Smooth muscle cell (in vitro differentiated cells): ENCODE measurements at regions not wholly inside any gene's neighbourhood (a gene's known extent, or its start where the extent isn't known, plus 50 kb on each side); places are given as distances from the start of the nearest gene placed in this dataset.

Source experiments
- DNase-seq: peaks from one replicate; lab custom pipeline; 2025; ENCODE audit not compliant: unreplicated experiment; lab: John Stamatoyannopoulos, UW
- H2AFZ ChIP-seq: fragments of 200-600 bp; sonication (generic); 2 replicates; pipeline ENCODE4 v1.6.0; 2016; ENCODE audit warnings: antibody characterized with exemption, low read depth, mild to moderate bottlenecking
- H3F3A ChIP-seq: fragments of 200-600 bp; sonication (generic); 2 replicates; pipeline ENCODE4 v1.6.0; 2017; ENCODE audit warnings: antibody characterized with exemption, low read depth
- H3K27ac ChIP-seq: fragments of 200-600 bp; sonication (generic); 2 replicates; pipeline ENCODE4 v1.5.1; 2016; ENCODE audit warnings: low read depth, mild to moderate bottlenecking
- H3K27me3 ChIP-seq: fragments of 200-600 bp; sonication (generic); 2 replicates; pipeline ENCODE4 v1.6.1; 2016; ENCODE audit warnings: low read depth, mild to moderate bottlenecking
- H3K36me3 ChIP-seq: fragments of 200-600 bp; sonication (generic); 2 replicates; pipeline ENCODE4 v1.5.1; 2016; ENCODE audit warnings: low read depth
- H3K4me1 ChIP-seq: fragments of 200-600 bp; sonication (generic); 2 replicates; pipeline ENCODE4 v1.5.1; 2016; ENCODE audit warnings: low read depth
- H3K4me2 ChIP-seq: fragments of 200-600 bp; sonication (generic); 2 replicates; pipeline ENCODE4 v1.6.0; 2016; ENCODE audit warnings: mild to moderate bottlenecking
- H3K4me3 ChIP-seq: fragments of 200-600 bp; sonication (generic); 2 replicates; pipeline ENCODE4 v1.5.1; 2016; ENCODE audit warnings: mild to moderate bottlenecking
- H3K79me2 ChIP-seq: fragments of 200-600 bp; sonication (generic); 2 replicates; pipeline ENCODE4 v1.6.0; 2016; ENCODE audit warnings: low read depth, mild to moderate bottlenecking
- H3K9ac ChIP-seq: fragments of 200-600 bp; sonication (generic); 2 replicates; pipeline ENCODE4 v1.6.0; 2016; ENCODE audit warnings: low read depth
- H3K9me3 ChIP-seq: fragments of 200-600 bp; sonication (generic); replicated peaks from 2 replicates; pipeline ENCODE4 v1.5.1; 2016; ENCODE audit warnings: low read depth
- H4K20me1 ChIP-seq: fragments of 200-600 bp; sonication (generic); 2 replicates; pipeline ENCODE4 v1.6.0; 2016; ENCODE audit warnings: low read depth
- WGBS: methylation state at CpG from one replicate; pipeline ENCODE4 v1.1.7; 2016; ENCODE audit warnings: low lambda C conversion rate; 5-methylcytosine and 5-hydroxymethylcytosine counted together
- TF ChIP-seq, protein P1 (sequence below): fragments of 200-600 bp; sonication (generic); IDR thresholded peaks from 2 replicates; pipeline ENCODE4 v1.5.1; 2017; ENCODE audit warnings: borderline replicate concordance, mild to moderate bottlenecking, antibody characterized with exemption; ENCODE audit not compliant: insufficient read depth, poor library complexity, severe bottlenecking

DNA sequence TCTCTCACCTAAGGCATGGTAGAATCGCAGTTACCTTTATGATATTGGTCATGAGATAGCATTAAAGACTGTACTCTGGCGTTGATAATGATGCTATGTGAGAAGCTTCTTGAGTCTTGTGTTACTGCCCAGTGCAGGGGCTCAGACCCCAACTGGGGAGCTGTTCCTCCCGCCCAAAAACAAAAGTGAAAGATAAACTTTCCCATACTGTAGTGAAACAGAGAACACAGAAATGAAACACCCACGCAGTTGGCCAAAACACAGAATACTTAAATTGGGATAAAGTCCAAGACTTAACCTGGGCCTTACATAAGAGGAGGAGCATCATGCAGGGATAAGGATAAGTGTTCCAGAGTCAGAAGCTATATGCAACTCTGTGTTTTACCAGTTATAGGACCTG lies 130.6 kb downstream of the HHIPL2 start:
- H3K36me3 ChIP-seq: no peaks in the 10 kb centered on the region
- H3K79me2 ChIP-seq: no peaks in the 10 kb centered on the region
- no peaks in the 10 kb centered on the region for H3K9me3 ChIP-seq
- TF ChIP-seq, protein P1, sequence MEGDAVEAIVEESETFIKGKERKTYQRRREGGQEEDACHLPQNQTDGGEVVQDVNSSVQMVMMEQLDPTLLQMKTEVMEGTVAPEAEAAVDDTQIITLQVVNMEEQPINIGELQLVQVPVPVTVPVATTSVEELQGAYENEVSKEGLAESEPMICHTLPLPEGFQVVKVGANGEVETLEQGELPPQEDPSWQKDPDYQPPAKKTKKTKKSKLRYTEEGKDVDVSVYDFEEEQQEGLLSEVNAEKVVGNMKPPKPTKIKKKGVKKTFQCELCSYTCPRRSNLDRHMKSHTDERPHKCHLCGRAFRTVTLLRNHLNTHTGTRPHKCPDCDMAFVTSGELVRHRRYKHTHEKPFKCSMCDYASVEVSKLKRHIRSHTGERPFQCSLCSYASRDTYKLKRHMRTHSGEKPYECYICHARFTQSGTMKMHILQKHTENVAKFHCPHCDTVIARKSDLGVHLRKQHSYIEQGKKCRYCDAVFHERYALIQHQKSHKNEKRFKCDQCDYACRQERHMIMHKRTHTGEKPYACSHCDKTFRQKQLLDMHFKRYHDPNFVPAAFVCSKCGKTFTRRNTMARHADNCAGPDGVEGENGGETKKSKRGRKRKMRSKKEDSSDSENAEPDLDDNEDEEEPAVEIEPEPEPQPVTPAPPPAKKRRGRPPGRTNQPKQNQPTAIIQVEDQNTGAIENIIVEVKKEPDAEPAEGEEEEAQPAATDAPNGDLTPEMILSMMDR: no peak
- H3K27me3 ChIP-seq: no peaks in the 10 kb centered on the region
- no peak overlapping the region for H2AFZ ChIP-seq
- H4K20me1 ChIP-seq: no peaks in the 10 kb centered on the region
- H3K9ac ChIP-seq: no peak overlapping the region
- 88% methylated on average over 4 of the region's 4 CpGs for WGBS
- H3K27ac ChIP-seq: no peak overlapping the region
- H3K4me3 ChIP-seq: no peak overlapping the region
- DNase-seq: no peak
- no peak overlapping the region for H3K4me2 ChIP-seq
- H3K4me1 ChIP-seq: no peaks in the 10 kb centered on the region
- H3F3A ChIP-seq: no peaks in the 10 kb centered on the region

DNA sequence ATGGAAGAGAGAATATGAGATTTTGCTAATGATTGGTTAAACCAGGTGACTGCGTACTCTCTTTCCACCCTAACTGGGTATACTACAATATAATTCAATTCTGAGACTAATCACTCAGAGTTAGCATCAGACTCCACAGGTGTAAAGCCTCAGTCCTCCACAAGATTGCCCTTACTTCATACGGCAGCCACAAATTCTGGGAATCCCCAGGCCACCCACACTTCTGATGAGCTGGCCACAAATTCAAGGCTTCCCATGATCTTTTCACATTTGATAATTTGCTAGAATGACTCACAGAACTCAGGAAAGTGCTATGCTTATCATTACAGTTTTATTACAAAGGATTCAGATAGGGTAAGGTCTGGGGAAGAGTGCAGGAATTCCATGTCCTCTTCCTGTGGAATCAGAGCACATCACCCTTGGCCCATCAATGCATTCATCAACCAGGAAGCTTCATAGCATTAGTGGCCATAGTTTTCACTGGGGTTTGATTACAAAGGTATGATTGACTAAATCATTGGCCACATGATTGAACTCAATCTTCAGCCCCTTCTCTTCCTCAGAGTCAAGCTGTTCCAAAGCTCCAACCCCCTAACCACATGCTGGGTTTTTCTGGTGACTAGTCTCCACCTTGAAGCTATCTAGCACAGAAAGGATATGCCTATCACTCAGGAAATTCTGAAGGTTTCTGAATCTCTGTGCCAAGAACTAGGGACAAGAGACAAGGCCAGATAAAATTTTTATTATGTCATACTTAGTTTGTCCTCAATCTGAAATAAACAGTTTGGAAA lies 131.7 kb downstream of the HHIPL2 start:
- H3K9me3 ChIP-seq: no peaks in the 10 kb centered on the region
- H3K27ac ChIP-seq: no peak overlapping the region
- H3K4me2 ChIP-seq: no peak overlapping the region
- H3K27me3 ChIP-seq: no peaks in the 10 kb centered on the region
- WGBS: 55% methylated on average over 2 of the region's 2 CpGs
- H3K9ac ChIP-seq: no peak overlapping the region
- no peak overlapping the region for H3K4me3 ChIP-seq
- H3K36me3 ChIP-seq: no peaks in the 10 kb centered on the region
- H4K20me1 ChIP-seq: no peaks in the 10 kb centered on the region
- H3F3A ChIP-seq: no peaks in the 10 kb centered on the region
- TF ChIP-seq, protein P1: no peak
- H2AFZ ChIP-seq: no peak overlapping the region
- H3K79me2 ChIP-seq: no peaks in the 10 kb centered on the region
- no peak for DNase-seq
- H3K4me1 ChIP-seq: no peaks in the 10 kb centered on the region

DNA sequence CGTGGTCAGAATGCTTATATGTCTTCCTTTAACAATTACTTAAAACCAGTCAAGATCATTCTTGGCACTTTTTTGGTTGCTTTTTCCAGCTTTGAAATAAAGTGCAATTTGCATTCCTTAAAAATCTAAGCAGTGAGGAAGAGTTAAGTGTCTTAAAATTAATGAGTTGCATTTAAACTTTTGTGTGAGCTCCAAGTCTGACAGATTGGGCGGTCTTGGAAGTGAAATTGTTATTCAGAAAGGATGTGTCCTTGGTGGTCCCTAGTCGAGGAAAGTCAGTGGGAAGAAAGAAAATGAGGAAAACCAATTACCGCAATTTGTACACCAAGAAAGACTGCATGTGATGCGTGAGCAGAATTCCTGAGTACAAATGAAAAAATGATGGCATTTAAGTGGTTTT lies 132.5 kb downstream of the HHIPL2 start:
- no peak overlapping the region for H3K4me2 ChIP-seq
- H3K4me3 ChIP-seq: no peak overlapping the region
- no peak for DNase-seq
- no peaks in the 10 kb centered on the region for H3K79me2 ChIP-seq
- TF ChIP-seq, protein P1: no peak
- H4K20me1 ChIP-seq: no peaks in the 10 kb centered on the region
- H3K4me1 ChIP-seq: no peaks in the 10 kb centered on the region
- no peaks in the 10 kb centered on the region for H3K27me3 ChIP-seq
- H2AFZ ChIP-seq: no peak overlapping the region
- 95% methylated on average over 5 of the region's 5 CpGs for WGBS
- no peaks in the 10 kb centered on the region for H3K36me3 ChIP-seq
- no peak overlapping the region for H3K27ac ChIP-seq
- no peak overlapping the region for H3K9ac ChIP-seq
- H3F3A ChIP-seq: no peaks in the 10 kb centered on the region
- no peaks in the 10 kb centered on the region for H3K9me3 ChIP-seq
